Activated naive CD8-positive, alpha-beta T cell treated with anti-CD3 and anti-CD28 coated beads, Interleukin-2, amount 50 U/mL, for 24 hours (primary cell): ENCODE measurements at regions not wholly inside any gene's neighbourhood (a gene's known extent, or its start where the extent isn't known, plus 50 kb on each side); places are given as distances from the start of the nearest gene placed in this dataset.
"Not testable (repeated sequence)": the region's sequence is repeated elsewhere in the genome, so short reads cannot be mapped to it uniquely, and the experiment has no call there.

Experiments
- ATAC-seq: fragments of 150-1000 bp; cut with Tn5 transposase; one replicate; pipeline ENCODE4 v1.10.0; 2021
- DNase-seq: peaks from one replicate; pipeline ENCODE4 v3.0.0; 2021
- H3K27ac Mint-ChIP-seq: one replicate; pipeline ENCODE4 v1.8.0; 2021; ENCODE audit warnings: mild to moderate bottlenecking, mixed read lengths
- H3K27me3 Mint-ChIP-seq: one replicate; pipeline ENCODE4 v1.8.0; 2021; ENCODE audit warnings: mixed read lengths
- H3K36me3 Mint-ChIP-seq: one replicate; pipeline ENCODE4 v1.8.0; 2021; ENCODE audit warnings: low read depth, mixed read lengths
- H3K4me1 Mint-ChIP-seq: one replicate; pipeline ENCODE4 v1.8.0; 2021; ENCODE audit warnings: mixed read lengths
- H3K4me3 Mint-ChIP-seq: one replicate; pipeline ENCODE4 v1.8.0; 2021; ENCODE audit warnings: mild to moderate bottlenecking, moderate library complexity, mixed read lengths
- H3K9me3 Mint-ChIP-seq: one replicate; pipeline ENCODE4 v1.8.0; 2021; ENCODE audit warnings: mixed read lengths

GRCh38 chr1:145504310-145504709 lies 78.9 kb upstream of the NBPF20 start:
- not testable (repeated sequence) for H3K9me3 Mint-ChIP-seq, DNase-seq, H3K27me3 Mint-ChIP-seq, H3K4me3 Mint-ChIP-seq, H3K27ac Mint-ChIP-seq, H3K36me3 Mint-ChIP-seq, H3K4me1 Mint-ChIP-seq
- peak; percentile 65 for ATAC-seq

DNA sequence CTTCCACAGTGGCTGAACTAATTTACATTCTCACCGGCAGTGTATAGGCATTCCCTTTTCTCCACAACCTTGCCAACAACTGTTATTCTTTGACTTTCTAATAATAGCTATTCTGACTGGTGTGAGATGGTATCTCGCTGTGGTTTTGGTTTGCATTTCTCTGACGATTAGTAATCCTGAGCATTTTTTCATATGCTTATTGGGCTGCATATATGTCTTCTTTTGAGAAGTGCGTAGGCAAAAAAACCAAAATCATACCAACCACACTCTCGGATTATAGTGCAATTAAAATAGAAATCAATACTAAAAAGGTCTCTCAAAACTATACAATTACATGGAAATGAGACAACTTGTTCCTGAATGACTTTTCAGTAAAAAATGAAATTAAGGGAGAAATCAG lies 74.8 kb upstream of the NBPF20 start:
- not testable (repeated sequence) for H3K27me3 Mint-ChIP-seq, H3K27ac Mint-ChIP-seq, H3K4me3 Mint-ChIP-seq, H3K4me1 Mint-ChIP-seq, H3K36me3 Mint-ChIP-seq, DNase-seq, H3K9me3 Mint-ChIP-seq
- ATAC-seq, result peak; percentile 55

- ATAC-seq, H3K27me3 Mint-ChIP-seq, DNase-seq, H3K9me3 Mint-ChIP-seq, H3K4me1 Mint-ChIP-seq, H3K4me3 Mint-ChIP-seq, H3K27ac Mint-ChIP-seq, H3K36me3 Mint-ChIP-seq: not testable (repeated sequence)
Observed at GRCh38 chr1:145495077-145495871, 69.9 kb upstream of the NBPF20 start.

DNA sequence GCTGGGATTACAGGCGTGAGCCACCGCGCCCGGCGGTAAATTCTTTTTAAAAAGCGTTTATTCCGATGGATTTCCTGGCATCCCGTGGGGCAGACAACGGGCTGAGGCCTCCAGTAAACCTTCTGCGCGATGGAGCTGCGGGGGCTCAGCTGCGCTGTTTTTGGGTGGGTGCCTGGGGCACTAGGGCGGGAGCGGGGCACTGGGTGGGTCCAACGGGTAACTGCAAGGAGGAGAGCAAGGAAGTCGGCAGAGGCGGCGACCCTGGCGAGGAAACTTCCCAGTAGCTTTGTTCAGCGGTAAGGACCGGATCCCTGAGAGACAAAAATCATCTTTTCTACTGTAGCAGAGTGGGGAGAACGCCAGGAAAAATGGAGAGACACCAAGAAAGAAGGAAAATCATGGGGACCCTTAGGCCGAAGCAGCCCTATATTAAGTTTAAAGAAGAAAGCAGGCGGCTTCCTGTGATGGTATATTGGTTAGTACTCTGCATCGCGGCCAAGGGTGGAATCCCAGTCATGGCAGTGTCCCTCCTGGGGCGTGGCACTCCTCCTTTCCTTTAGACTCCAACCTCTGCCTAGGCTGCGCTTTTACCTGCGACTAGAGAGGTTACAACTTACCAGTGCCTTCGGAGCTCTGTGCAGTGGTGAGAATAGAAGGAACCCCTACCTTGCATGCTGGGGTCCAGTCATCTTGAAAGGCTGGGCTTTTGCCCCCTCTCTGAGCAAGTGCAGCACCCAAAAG lies 63.0 kb upstream of the NBPF20 start:
- not testable (repeated sequence) for H3K9me3 Mint-ChIP-seq, H3K4me1 Mint-ChIP-seq, DNase-seq, H3K36me3 Mint-ChIP-seq, H3K27ac Mint-ChIP-seq, H3K4me3 Mint-ChIP-seq
- ATAC-seq, result peak; percentile 12
- peaks cover 10% of the 10 kb centered on the region for H3K27me3 Mint-ChIP-seq

DNA sequence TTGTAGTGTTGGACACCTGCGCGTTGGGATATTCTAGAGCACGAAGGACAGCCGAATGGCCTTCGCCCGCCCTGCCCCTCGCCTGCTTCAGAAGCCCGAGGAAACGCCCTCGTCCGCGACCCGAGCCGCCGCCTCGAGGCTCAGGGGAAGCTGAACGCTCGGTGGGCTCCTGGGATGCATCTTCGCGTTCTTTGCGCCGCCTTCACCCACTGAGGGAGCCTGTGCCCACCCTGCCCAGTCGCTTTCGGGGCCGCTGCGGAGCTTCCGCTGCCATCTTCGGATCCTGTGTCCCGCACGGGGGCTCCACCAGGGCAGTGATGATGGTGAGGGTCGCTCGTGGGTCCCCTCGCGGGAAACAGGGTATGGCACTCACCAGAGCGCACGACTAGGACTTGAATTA lies 61.8 kb upstream of the NBPF20 start:
- peak; percentile 5 for DNase-seq
- peak overlapping the region; percentile 29 for H3K4me3 Mint-ChIP-seq
- not testable (repeated sequence) for H3K4me1 Mint-ChIP-seq, H3K36me3 Mint-ChIP-seq, ATAC-seq, H3K9me3 Mint-ChIP-seq, H3K27ac Mint-ChIP-seq
- peaks cover 12% of the 10 kb centered on the region for H3K27me3 Mint-ChIP-seq

DNA sequence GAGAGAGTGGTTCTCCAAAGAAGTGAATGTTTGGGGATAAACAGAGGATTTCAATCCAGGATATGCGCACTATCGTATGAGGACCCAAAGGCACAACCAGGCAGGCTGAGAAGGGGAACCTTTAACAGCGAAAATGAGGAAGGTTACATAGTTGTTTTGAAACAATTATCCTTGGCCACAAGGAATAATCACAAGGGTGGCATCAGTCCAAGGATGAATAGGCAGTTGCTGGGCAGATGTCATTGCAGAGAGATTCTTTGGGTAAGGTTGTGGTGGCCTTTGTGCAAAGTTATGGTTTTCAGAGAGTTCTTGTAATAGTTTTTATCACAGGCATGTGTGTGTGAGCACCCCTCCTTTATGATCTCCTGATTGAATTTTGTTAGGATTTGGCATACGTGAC lies 58.9 kb upstream of the NBPF20 start:
- not testable (repeated sequence) for H3K27ac Mint-ChIP-seq, H3K4me1 Mint-ChIP-seq, H3K36me3 Mint-ChIP-seq, H3K9me3 Mint-ChIP-seq, H3K4me3 Mint-ChIP-seq, DNase-seq, ATAC-seq
- peaks cover 11% of the 10 kb centered on the region for H3K27me3 Mint-ChIP-seq

GRCh38 chr1:145482214-145482860 lies 56.9 kb upstream of the NBPF20 start:
- H3K27ac Mint-ChIP-seq, H3K36me3 Mint-ChIP-seq, H3K9me3 Mint-ChIP-seq, ATAC-seq, H3K4me1 Mint-ChIP-seq, DNase-seq, H3K4me3 Mint-ChIP-seq: not testable (repeated sequence)
- H3K27me3 Mint-ChIP-seq, result peaks cover 12% of the 10 kb centered on the region

DNA sequence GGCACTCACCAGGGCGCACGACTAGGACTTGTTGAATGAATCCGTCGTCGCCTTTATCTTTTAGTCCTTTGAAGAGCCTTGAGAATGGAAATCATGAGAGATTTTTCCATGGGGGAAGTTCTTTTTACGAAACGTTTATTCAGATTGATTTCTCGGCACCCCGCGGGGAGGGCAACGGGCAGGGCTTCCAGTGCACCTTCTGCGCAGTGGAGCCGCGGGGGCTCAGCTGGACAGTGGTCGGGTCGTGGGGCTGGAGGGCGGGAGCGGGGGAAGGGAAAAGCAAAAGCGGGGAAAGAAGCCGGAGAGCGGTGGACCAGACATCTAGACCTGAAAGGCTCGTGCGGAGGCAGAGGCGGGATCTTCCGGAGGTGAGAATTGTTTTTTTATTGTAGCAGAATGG lies 50.6 kb upstream of the NBPF20 start:
- not testable (repeated sequence) for H3K9me3 Mint-ChIP-seq, DNase-seq, H3K4me1 Mint-ChIP-seq, H3K27ac Mint-ChIP-seq, H3K36me3 Mint-ChIP-seq
- ATAC-seq, result peak; percentile 44
- peaks cover 18% of the 10 kb centered on the region for H3K27me3 Mint-ChIP-seq
- peak overlapping the region; percentile 82 for H3K4me3 Mint-ChIP-seq

DNA sequence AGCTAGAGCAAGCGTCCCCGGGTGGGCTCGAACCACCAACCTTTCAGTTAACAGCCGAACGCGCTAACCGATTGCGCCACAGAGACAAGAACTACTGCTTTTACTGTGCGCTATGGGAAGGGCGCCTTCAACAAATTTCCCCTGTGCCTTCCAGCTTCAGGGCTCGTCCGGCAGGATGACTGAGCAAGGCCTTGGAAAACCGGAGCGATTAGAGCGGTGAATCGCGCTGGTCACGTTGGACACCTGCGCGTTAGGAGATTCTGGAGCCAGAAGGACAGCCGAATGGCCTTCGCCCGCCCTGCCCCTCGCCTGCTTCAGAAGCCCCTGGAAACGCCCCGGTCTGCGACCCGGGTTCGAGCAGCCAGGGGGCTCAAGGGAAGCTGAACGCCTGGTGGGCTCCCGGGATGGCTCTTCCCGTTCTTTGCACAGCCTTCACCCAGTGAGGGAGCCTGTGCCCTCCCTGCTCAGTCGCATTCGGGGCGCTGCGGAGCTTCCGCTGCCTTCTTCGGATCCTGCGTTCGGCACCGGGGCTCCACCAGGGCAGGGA lies 50.0 kb upstream of the NBPF20 start:
- H3K4me1 Mint-ChIP-seq, H3K36me3 Mint-ChIP-seq, H3K9me3 Mint-ChIP-seq: not testable (repeated sequence)
- H3K27me3 Mint-ChIP-seq, result peaks cover 18% of the 10 kb centered on the region
- peak overlapping the region; percentile 82 for H3K4me3 Mint-ChIP-seq
- ATAC-seq, result peak; percentile 69
- DNase-seq, result peak; percentile 62
- H3K27ac Mint-ChIP-seq, result peak overlapping the region; percentile 92
